OCI-LY3 (cell line): ENCODE measurements at regions not wholly inside any gene's neighbourhood (a gene's known extent, or its start where the extent isn't known, plus 50 kb on each side); places are given as distances from the start of the nearest gene placed in this dataset.

ENCODE experiments used
- H2AFZ ChIP-seq: fragments of 200-600, 300-600 bp; shearing (Covaris generic); 2 replicates; pipeline ENCODE4 v1.6.0; 2014; ENCODE audit warnings: antibody characterized with exemption, low read depth, low read length
- H3K27ac ChIP-seq: fragments of 200-600, 300-600 bp; sonication (generic); 2 replicates; pipeline ENCODE4 v1.5.1; 2014; ENCODE audit warnings: mild to moderate bottlenecking, low read length, moderate library complexity, mixed read lengths
- H3K27me3 ChIP-seq: fragments of 200-600, 300-600 bp; sonication (generic); 2 replicates; pipeline ENCODE4 v1.6.1; 2014; ENCODE audit warnings: low read depth, low read length, mixed read lengths
- H3K36me3 ChIP-seq: fragments of 200-600, 300-600 bp; sonication (generic); replicated peaks from 2 replicates; pipeline ENCODE3; 2014; ENCODE audit warnings: low read depth, low read length, mixed read lengths
- H3K4me1 ChIP-seq: fragments of 300-600, 200-600 bp; sonication (generic); 2 replicates; pipeline ENCODE4 v1.6.1; 2014; ENCODE audit warnings: low read length, mixed read lengths
- H3K4me2 ChIP-seq: fragments of 200-600, 300-600 bp; sonication (generic); 2 replicates; pipeline ENCODE4 v1.6.1; 2014; ENCODE audit warnings: low read length, mixed read lengths
- H3K4me3 ChIP-seq: fragments of 300-600, 200-600 bp; sonication (generic); 2 replicates; pipeline ENCODE4 v1.5.1; 2014; ENCODE audit warnings: antibody characterized with exemption, mild to moderate bottlenecking, low read length, moderate library complexity
- H3K79me2 ChIP-seq: fragments of 300-600, 200-600 bp; shearing (Covaris generic); 2 replicates; pipeline ENCODE4 v1.6.1; 2014; ENCODE audit warnings: mild to moderate bottlenecking, low read length, mixed read lengths
- H3K9ac ChIP-seq: fragments of 300-600, 200-600 bp; shearing (Covaris generic); 2 replicates; pipeline ENCODE4 v1.6.0; 2014; ENCODE audit warnings: mild to moderate bottlenecking, low read length, moderate library complexity
- H3K9me3 ChIP-seq: fragments of 200-600, 300-600 bp; shearing (Covaris generic); 2 replicates; pipeline ENCODE4 v1.6.1; 2014; ENCODE audit warnings: low read length, mixed read lengths; ENCODE audit not compliant: insufficient read depth
- H4K20me1 ChIP-seq: fragments of 200-600, 300-600 bp; sonication (generic); 2 replicates; pipeline ENCODE4 v1.6.1; 2016; ENCODE audit warnings: low read length, mixed read lengths; ENCODE audit not compliant: insufficient read depth
- EZH2phosphoT487 ChIP-seq: fragments of 200-600 bp; shearing (Covaris generic); IDR thresholded peaks from 2 replicates; pipeline ENCODE4 v1.6.1; 2018; ENCODE audit warnings: antibody characterized with exemption, mixed run types, low read depth
- TF ChIP-seq, protein P1 (sequence below): fragments of 200-600, 300-600 bp; sonication (generic); IDR thresholded peaks from 2 replicates; pipeline ENCODE4 v1.5.1; 2014; ENCODE audit warnings: antibody characterized with exemption, low read length, low read depth

DNA sequence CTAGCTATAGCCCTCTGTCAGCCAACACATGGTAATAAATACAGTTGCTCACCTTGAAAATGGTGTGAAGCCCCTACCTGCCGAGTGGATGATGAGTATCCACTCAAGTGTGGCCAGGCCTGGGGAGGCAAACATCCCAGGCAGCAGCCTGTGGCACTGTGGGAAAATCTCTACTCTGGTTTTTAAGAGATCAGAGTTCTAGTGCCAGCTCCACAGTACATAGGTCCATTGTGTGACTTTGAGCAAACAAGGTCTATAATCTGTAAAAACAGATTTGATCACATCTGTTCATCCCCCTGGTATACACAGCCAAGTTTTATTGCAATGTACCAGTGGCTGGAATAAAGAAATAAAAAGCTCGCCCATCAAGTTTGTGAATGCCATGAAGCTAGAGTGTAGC, 82.7 kb upstream of the ARMC2 start:
- Histone ChIP-seq H3K9me3 (no peaks in the 10 kb centered on the region), H3K4me3 (no peak overlapping the region), H3K27ac (no peak overlapping the region), H3K4me1 (no peaks in the 10 kb centered on the region), H3K36me3 (no peaks in the 10 kb centered on the region), H4K20me1 (no peaks in the 10 kb centered on the region), H3K9ac (no peak overlapping the region), H3K4me2 (no peak overlapping the region), H2AFZ (no peak overlapping the region), H3K79me2 (no peaks in the 10 kb centered on the region), H3K27me3 (peaks cover 30% of the 10 kb centered on the region)
- no peak for TF ChIP-seq EZH2phosphoT487
- TF ChIP-seq, protein P1, sequence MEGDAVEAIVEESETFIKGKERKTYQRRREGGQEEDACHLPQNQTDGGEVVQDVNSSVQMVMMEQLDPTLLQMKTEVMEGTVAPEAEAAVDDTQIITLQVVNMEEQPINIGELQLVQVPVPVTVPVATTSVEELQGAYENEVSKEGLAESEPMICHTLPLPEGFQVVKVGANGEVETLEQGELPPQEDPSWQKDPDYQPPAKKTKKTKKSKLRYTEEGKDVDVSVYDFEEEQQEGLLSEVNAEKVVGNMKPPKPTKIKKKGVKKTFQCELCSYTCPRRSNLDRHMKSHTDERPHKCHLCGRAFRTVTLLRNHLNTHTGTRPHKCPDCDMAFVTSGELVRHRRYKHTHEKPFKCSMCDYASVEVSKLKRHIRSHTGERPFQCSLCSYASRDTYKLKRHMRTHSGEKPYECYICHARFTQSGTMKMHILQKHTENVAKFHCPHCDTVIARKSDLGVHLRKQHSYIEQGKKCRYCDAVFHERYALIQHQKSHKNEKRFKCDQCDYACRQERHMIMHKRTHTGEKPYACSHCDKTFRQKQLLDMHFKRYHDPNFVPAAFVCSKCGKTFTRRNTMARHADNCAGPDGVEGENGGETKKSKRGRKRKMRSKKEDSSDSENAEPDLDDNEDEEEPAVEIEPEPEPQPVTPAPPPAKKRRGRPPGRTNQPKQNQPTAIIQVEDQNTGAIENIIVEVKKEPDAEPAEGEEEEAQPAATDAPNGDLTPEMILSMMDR = no peak

DNA sequence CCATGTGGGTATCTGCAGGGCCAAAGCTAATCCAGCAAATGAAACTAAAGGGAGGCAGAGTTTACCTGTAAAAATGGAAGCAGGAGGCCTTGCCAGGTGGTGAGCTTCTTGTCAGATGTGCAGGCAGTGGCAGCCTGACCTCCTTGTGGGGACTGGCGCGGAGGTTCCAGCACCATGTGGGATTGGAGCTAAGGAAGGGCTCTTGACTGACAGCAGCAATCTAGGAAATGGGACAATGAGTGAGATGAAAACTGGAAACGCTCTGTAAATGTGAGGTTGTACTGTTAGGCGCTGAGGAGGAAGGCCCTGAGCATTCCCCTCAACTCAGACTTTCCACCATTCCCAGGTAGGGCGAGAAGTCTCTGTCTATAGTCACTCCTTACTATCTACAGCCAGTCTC, 81.8 kb upstream of the ARMC2 start:
- H3K36me3 ChIP-seq = no peaks in the 10 kb centered on the region
- H3K4me2 ChIP-seq = no peak overlapping the region
- no peak overlapping the region for H3K9ac ChIP-seq
- H3K4me1 ChIP-seq = no peaks in the 10 kb centered on the region
- no peaks in the 10 kb centered on the region for H4K20me1 ChIP-seq
- peaks cover 30% of the 10 kb centered on the region for H3K27me3 ChIP-seq
- H3K27ac ChIP-seq = no peak overlapping the region
- no peak overlapping the region for H3K4me3 ChIP-seq
- TF ChIP-seq, protein P1 = no peak
- no peak for TF ChIP-seq EZH2phosphoT487
- no peaks in the 10 kb centered on the region for H3K9me3 ChIP-seq
- H2AFZ ChIP-seq = no peak overlapping the region
- no peaks in the 10 kb centered on the region for H3K79me2 ChIP-seq

DNA sequence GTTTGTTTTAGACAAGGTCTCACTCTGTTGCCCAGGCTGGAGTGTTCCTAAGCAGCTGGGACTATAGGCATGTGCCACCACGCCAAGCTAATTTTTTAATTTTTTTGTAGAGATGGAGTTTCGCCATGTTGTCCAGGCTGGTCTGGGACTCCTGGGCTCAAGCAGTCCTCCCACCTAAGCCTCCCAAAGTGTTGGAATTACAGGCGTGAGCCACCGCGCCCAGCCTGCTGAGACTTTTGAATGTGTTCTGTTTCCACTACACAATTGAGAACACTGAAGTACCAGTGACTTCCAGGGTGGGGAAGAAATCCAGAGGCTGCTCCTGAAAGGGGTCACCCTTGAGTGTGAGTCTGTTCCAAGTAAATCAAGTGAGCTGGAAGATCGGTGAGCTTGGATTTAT, 81.3 kb upstream of the ARMC2 start:
- no peaks in the 10 kb centered on the region for H3K36me3 ChIP-seq
- H4K20me1 ChIP-seq = no peaks in the 10 kb centered on the region
- H3K4me2 ChIP-seq = no peak overlapping the region
- H3K9me3 ChIP-seq = no peaks in the 10 kb centered on the region
- no peak for TF ChIP-seq EZH2phosphoT487
- TF ChIP-seq, protein P1 = no peak
- H3K79me2 ChIP-seq = no peaks in the 10 kb centered on the region
- no peaks in the 10 kb centered on the region for H3K4me1 ChIP-seq
- no peak overlapping the region for H3K9ac ChIP-seq
- peaks cover 30% of the 10 kb centered on the region for H3K27me3 ChIP-seq
- no peak overlapping the region for H2AFZ ChIP-seq
- no peak overlapping the region for H3K27ac ChIP-seq
- no peak overlapping the region for H3K4me3 ChIP-seq

DNA sequence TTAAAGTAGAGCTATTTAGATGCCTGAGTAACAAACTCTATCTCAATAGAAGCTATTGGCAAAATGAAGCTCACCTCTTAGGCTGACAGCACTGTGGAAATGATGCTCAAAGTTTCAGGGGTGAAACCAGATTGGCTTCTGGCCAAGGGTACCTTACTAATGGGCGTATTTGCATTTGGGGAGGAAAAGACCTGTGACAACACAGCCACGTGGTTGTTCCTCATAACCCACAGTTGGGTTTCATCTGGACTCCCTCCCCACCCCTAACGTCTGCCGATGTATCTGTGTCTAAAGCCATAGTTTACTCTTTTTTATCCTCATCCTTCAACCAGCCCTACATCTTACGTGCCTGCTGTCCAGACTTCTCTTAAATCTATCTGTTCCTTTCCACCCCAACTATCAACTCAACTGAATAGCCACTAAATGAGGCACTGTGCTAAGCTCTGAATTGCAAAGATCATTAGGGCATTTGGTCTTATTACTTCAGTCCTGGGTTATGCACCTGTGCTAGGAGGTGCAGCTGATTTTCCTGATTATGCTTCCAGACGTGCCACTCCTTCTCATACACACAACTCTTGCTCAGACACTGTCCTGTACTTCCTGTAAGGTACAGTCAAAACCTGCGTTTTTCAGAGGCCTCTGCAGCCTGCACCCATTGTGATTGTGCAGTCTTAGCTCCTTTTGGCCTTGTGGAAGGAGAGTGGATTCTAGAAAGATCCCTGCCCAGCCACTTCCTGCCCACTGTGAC, 80.6 kb upstream of the ARMC2 start:
- no peak overlapping the region for H3K9ac ChIP-seq
- no peak for TF ChIP-seq EZH2phosphoT487
- TF ChIP-seq, protein P1 = no peak
- H3K4me2 ChIP-seq = no peak overlapping the region
- no peaks in the 10 kb centered on the region for H3K9me3 ChIP-seq
- H2AFZ ChIP-seq = no peak overlapping the region
- no peaks in the 10 kb centered on the region for H3K36me3 ChIP-seq
- H3K4me3 ChIP-seq = no peak overlapping the region
- no peak overlapping the region for H3K27ac ChIP-seq
- H3K4me1 ChIP-seq = no peaks in the 10 kb centered on the region
- peaks cover 27% of the 10 kb centered on the region for H3K27me3 ChIP-seq
- no peaks in the 10 kb centered on the region for H4K20me1 ChIP-seq
- H3K79me2 ChIP-seq = no peaks in the 10 kb centered on the region
